22Rv1 (cell line): ENCODE measurements at regions not wholly inside any gene's neighbourhood (a gene's known extent, or its start where the extent isn't known, plus 50 kb on each side); places are given as distances from the start of the nearest gene placed in this dataset.

ENCODE experiments used
- CTCF ChIP-seq: fragments of 450-650 bp; IDR thresholded peaks from 2 replicates; pipeline ENCODE4 v1.5.1; 2017; ENCODE audit warnings: mild to moderate bottlenecking
- ZFX ChIP-seq: fragments of 450-650 bp; IDR thresholded peaks from 2 replicates; pipeline ENCODE4 v1.6.1; 2017; ENCODE audit warnings: antibody characterized with exemption, borderline replicate concordance

DNA sequence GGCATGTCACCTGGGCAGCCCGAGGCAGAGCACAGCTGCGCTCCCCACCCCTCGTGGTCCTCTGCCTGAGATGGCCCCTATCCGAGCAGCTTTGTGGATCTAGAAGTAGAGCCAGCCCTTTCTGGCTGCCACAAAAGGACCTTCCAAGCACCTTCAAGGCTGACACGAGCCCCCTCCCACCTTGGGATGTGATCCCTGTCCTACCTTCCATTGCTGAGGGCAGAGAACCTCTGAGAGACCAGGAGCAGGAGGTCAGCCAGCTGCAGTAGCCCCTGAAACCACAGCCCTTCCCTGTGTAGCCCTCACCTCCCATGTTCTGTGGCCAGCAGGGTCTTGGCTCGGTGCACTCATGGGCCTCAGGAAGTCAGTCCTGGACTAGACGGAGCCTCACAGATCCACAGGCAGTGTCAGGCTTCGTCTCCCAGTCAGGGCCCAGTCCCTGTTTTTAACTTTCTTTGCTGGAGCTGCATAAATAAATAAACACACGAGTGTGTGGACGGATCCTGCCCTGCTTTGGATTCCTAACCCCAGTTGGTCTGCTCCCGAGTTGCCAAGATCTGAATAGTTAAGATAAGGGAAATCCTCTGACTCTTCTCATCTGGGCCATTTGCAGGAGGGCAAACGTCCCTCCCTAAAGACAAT, 507.7 kb downstream of the PREX1 start:
- TF ChIP-seq CTCF (no peak), ZFX (no peak)
